ENCODE measurements at regions not wholly inside any gene's neighbourhood (a gene's known extent, or its start where the extent isn't known, plus 50 kb on each side); places are given as distances from the start of the nearest gene placed in this dataset.

DNA sequence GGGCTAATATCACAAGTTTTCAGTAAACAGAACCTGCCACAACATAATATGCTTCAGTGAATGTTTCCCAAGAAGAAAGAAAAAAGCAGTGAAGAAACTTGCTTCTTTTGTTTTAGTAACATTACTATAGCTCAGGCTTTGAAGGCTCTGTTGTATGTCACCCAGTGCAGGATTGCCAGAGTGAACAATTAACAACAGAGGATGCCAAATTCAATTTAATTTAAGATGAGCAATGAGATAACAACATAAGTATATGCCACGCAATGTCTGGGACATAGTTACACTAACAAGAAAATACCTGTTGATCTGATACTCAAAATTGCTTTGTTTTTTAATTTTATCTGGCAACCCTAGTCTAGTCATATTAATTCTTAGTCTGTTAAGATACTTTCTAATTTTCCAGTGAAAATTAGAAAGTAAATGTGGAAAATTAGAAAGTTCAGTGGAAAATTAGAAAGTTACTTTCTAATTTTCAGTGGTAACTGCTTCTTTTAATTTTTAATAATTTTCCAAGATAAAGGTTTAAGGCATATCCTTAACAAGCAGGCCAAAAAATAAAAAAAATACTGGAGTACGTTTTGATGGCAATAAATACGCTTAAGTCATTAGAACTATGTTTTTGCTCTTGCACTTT, 336.3 kb downstream of the SLITRK6 start:
- no peak for DNase-seq (ENCODE audit: low read depth)

DNA sequence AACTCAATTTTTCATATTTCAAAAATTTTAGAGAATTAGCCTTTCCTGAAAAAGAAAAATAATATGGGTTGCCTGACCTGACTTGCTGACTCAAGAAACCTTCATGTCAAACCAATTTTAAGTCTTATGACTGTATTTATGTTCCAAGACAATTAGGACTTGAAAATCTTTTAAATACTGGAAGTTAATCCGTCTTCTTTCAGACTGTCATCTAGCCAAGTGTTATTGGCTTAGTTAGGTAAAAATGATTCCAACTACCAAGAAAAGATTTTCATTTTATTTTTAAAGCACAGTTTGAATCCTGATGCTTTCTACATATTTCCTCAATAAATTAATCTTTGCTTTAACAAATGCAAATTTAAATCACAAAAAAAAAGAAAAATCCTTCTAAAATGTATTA, 337.6 kb downstream of the SLITRK6 start:
- no peak for DNase-seq (ENCODE audit: low read depth)

DNA sequence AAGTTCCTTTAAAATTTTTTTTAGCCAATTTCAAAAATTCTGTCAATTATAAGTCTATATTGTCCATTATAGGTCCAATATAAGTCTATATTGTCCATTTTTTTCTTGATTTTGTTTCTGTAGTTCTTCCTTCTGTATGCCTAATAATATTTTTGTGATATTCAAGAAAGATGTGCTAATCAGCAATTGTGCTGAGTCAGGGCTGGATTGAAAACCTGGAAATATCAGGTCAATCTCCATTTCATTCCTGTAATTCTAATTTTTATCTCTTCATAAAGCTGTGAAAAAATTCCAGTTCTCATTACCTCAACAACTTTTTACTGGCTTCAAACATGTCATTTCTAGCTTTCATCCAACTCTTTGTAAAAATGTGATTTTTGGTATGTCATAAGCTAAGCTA, 353.7 kb downstream of the SLITRK6 start:
- DNase-seq (ENCODE audit: low read depth): no peak

DNA sequence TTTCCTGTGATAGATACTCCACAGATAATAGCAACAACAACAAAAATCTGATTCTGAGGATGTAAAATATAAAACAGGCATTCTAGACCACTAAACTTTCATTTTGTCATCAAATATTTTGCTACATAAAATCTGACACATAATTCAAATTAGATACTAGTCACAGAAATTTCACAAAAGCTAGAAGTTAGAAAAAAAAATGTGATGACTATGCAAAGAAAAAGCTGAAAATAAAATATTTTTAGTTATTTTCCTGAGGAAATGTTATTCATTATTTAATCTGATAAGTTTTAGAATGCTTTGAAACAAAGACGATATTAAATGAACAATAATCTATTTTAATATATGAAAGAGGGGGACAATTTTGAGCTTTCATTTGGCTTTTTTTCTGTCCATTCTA, 357.2 kb downstream of the SLITRK6 start:
- DNase-seq (ENCODE audit: low read depth): no peak

DNA sequence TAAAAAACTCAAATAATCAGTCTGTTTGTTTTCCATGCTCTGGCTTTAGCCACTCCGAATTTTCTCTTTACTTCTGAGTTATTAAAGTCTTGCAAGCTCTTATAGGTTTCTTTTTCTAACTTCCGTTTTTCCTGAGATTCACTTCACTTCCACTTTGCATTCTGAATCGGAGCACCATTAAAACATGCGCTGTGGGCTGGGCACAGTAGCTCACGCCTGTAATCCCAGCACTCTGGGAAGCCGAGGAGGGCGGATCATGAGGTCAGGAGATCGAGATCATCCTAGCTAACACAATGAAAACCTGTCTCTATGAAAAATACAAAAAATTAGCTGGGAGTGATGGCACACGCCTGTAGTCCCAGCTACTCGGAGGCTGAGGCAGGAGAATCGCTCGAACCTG, 357.9 kb downstream of the SLITRK6 start:
- DNase-seq (ENCODE audit: low read depth): no peak

GRCh38 chr13:85436029-85436428, 363.2 kb downstream of the SLITRK6 start:
- no peak for DNase-seq (ENCODE audit: low read depth)

- no peak for DNase-seq (ENCODE audit: low read depth)
Observed at GRCh38 chr13:85434927-85435326, 364.3 kb downstream of the SLITRK6 start.

DNA sequence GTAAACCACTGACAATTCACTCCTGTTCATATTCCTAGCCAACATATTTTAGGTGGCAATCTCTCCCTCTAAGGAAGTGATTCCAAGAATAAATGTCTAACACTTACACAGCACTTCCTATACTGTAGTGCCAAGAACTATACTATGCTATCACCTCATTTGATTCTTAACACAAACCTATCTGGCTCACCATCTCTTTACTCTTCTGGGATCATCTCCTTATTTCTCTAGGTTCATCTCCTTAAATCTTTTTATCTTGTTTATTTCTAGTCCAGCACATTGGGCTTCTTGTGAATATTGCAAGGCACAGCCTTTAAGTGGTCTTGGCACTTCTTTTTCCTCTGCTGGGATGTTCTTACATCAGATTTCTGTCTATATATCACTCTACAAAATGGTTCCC, 366.3 kb downstream of the SLITRK6 start:
- no peak for DNase-seq (ENCODE audit: low read depth)

- no peak for DNase-seq (ENCODE audit: low read depth)
Observed at GRCh38 chr13:85431720-85432119, 367.5 kb downstream of the SLITRK6 start.

DNA sequence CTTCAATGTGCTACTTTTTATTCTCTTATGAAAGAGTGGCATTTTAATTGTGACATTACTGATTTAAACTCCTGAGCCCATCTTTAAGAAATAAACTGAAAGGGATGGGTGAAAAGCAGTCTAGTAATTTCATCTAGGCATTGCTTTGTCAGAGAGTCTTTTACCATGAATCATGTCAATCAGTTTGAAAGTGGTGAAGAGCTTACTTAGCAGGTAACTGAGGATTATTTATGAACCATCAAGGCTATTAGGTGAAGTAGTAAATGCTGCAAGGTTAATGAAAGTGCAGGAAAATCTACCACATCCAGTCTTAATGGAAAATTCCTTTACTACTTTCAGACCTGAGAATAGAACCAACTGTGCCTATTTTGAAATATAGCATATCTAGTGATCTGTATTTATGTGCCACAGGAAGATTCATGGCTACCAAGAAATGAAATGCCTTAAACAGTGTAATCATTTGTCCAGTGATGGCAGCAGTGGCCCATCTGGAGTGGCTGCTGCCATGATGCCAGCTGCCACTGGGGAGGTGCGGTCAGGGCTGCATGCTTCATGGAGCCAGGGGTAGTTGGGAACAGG, 368.9 kb downstream of the SLITRK6 start:
- DNase-seq (ENCODE audit: low read depth): no peak

- no peak for DNase-seq (ENCODE audit: low read depth)
Observed at GRCh38 chr13:85427416-85427815, 371.8 kb downstream of the SLITRK6 start.

- DNase-seq (ENCODE audit: low read depth): no peak
Observed at GRCh38 chr13:85420136-85420535, 379.1 kb downstream of the SLITRK6 start.

- DNase-seq (ENCODE audit: low read depth): no peak
Observed at GRCh38 chr13:85419611-85420010, 379.6 kb downstream of the SLITRK6 start.

DNA sequence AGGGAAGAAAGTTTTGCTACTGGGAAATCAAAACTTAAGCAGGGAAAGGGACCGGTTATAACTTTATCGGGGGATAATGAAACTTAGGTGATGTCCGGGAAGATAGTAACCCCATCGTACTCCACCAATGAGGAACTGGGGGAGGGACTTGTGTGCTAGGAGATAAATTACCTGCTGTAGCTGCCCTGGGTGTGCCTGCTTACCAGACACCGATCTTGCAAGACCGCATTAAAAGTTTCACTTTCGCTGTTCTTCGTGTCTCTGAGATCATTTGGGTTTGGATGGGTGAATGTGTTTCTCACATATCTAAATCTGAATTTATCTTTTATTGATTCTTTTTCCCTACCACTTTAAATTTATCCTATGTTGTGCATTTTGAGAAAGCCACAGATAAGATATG, 381.4 kb downstream of the SLITRK6 start:
- DNase-seq (ENCODE audit: low read depth): no peak

DNA sequence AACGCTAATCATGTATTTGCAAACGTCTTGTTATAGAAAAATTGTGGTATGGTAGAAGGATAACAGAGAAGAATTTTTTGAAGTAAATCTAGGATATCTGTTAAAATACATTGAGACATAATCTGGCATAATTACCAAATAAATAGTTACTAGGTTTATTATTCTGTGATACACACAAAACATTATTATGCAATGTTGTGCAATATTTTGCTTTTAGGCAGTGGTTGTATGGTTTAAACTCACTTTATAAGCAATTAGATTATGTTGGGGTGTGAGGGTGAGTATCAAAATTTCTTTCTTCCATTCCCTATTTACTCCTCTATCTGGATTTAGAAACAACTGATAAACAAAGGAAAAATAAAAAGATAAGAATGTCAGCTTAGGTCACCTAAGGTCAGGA, 385.6 kb downstream of the SLITRK6 start:
- no peak for DNase-seq (ENCODE audit: low read depth)

- no peak for DNase-seq (ENCODE audit: low read depth)
Observed at GRCh38 chr13:85412448-85412847, 386.8 kb downstream of the SLITRK6 start.

DNA sequence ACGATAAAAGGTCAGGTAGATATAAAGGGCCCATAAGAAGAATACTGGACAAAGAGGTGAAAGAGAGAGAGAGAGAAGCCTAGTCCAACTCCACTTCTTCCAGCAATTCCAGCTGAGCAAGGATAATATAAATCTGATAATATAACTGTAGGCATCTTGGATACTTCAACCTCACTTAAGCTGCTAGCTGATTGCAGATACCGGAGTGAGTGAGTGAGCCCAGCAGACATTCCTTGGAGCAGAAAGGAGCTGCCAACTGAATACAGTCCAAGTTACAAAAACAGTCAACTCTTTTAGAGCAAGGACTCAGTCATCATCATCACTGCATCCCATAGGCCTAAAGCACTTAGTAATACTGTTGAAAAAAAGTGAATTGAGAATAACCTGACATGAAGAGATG, 387.6 kb downstream of the SLITRK6 start:
- no peak for DNase-seq (ENCODE audit: low read depth)

GRCh38 chr13:85408415-85408814, 390.8 kb downstream of the SLITRK6 start:
- DNase-seq (ENCODE audit: low read depth): no peak

GRCh38 chr13:85406269-85406975, 392.8 kb downstream of the SLITRK6 start:
- no peak for DNase-seq (ENCODE audit: low read depth)

DNA sequence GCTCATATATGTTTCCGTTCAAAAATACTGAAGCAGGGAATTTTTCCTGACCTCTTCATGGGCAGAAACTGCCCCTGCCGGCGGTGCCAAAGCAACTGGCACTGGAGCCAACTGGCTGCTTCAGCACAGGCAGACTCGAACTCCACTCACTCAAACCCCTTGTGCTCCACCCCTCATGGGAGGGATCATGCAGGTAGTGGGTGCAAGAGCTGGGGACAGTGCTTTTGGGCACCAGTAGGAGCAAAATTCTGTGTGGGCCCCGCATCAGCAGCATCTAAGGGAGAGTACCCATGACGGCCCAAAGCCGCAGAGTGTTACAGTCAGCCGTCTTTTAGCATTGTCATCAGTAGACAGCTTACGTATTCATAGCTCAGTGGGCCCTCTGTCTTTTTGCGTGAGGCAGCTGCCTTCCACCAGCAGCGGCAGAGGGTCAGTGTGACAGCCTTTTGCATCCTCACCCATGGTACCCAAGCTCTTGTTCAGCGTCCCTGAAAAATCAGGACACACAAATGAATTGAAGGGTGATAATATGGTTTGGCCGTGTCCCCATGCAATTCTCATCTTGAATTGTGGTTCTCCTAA, 393.8 kb downstream of the SLITRK6 start:
- no peak for DNase-seq (ENCODE audit: low read depth)

DNA sequence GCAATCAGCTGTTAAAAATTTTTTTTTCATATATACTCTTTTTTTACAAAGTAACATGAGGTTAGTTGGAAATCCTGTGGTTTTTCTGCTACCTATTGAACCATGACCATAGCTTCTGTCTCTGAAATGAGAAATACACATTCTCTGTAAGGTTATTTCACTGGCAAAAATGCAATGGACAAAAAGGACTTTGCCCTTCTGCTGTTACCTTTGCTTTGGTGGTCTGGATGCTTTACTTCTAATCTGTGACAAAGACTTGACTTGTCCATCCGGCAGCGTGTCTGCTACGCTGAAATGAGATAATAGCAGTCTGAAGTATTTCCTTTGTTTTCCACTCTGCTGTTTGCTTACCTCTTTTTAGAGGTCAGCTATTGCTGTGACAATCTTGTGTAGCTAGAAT, 412.8 kb downstream of the SLITRK6 start:
- no peak for DNase-seq (ENCODE audit: low read depth)

- no peak for DNase-seq (ENCODE audit: low read depth)
Observed at GRCh38 chr13:85383291-85383690, 415.9 kb downstream of the SLITRK6 start.

DNA sequence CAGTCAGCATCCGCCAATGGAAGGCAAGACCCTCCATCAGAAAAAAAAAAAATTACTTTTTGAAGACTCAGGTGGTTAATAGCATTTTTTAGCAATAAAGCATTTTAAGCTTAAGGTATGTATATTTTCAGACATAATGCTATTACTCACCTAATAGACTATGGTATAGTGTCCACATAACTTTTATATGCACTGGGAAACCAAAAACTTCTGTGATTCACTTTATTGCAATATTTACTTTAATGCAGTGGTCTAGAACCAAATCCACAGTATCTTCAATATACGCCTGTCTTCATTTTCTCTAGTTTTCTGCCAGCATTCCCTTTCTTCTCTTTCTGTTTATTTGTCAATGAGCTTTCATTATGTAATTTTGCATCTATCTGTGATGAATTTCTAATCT, 418.1 kb downstream of the SLITRK6 start:
- no peak for DNase-seq (ENCODE audit: low read depth)
